ENCODE measurements at regions not wholly inside any gene's neighbourhood (a gene's known extent, or its start where the extent isn't known, plus 50 kb on each side); places are given as distances from the start of the nearest gene placed in this dataset.

DNA sequence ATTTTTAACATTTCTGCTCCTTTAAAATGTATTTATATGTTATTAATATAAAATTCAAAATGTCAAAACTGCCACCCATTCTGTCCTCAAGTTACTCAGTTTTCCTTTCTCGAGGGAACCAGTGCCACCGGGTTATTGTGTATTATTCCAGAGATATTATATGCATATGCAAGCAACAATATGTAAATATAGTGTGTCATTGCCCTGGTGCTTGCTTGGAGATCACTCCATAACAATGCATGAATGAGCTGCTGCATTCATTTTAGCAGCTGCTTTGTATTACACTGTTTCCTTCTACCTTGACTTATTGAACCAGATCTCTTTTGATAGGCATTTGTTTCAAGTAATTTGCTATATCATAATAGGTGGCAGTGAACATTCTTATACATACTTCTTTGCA lies 509.1 kb downstream of the MCTP2 start:
- no peak for TF ChIP-seq EZH2 (IDR thresholded peaks at IDR 0.05; ENCODE audit: low read length)
- TF ChIP-seq, protein P1, sequence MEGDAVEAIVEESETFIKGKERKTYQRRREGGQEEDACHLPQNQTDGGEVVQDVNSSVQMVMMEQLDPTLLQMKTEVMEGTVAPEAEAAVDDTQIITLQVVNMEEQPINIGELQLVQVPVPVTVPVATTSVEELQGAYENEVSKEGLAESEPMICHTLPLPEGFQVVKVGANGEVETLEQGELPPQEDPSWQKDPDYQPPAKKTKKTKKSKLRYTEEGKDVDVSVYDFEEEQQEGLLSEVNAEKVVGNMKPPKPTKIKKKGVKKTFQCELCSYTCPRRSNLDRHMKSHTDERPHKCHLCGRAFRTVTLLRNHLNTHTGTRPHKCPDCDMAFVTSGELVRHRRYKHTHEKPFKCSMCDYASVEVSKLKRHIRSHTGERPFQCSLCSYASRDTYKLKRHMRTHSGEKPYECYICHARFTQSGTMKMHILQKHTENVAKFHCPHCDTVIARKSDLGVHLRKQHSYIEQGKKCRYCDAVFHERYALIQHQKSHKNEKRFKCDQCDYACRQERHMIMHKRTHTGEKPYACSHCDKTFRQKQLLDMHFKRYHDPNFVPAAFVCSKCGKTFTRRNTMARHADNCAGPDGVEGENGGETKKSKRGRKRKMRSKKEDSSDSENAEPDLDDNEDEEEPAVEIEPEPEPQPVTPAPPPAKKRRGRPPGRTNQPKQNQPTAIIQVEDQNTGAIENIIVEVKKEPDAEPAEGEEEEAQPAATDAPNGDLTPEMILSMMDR (optimal IDR thresholded peaks at IDR 0.05 in 1 of 3, IDR thresholded peaks at IDR 0.05 in 1 of 3, conservative IDR thresholded peaks at IDR 0.05 in 1 of 3; ENCODE audit: extremely low read depth in 1 of 3, insufficient read depth in 2 of 3, low read length in 3 of 3), result no peak

Measured in keratinocyte (primary cell).